Duodenal mucosa (tissue), 2 donors: ENCODE measurements at regions not wholly inside any gene's neighbourhood (a gene's known extent, or its start where the extent isn't known, plus 50 kb on each side); places are given as distances from the start of the nearest gene placed in this dataset.

Experiments
- H3K27ac ChIP-seq: one replicate; pipeline ENCODE4 v1.7.0; 2013; ENCODE audit warnings: low read depth, low read length
- H3K27me3 ChIP-seq, 2 donors: one replicate each; pipeline ENCODE4 v1.7.0; 2013; ENCODE audit warnings: low read length in 2 of 2, control low read depth in 1 of 2; ENCODE audit not compliant: insufficient read depth in 2 of 2, control insufficient read depth in 1 of 2
- H3K36me3 ChIP-seq, 2 donors: one replicate each; pipeline ENCODE4 v1.7.0; 2013; ENCODE audit warnings: low read length in 2 of 2, control low read depth in 1 of 2; ENCODE audit not compliant: insufficient read depth in 2 of 2, control insufficient read depth in 1 of 2
- H3K4me1 ChIP-seq, 2 donors: one replicate each; pipeline ENCODE4 v1.7.0; 2013; ENCODE audit warnings: low read length in 2 of 2, control low read depth in 1 of 2; ENCODE audit not compliant: insufficient read depth in 2 of 2, control insufficient read depth in 1 of 2
- H3K4me3 ChIP-seq, 2 donors: one replicate each; pipeline ENCODE4 v1.7.0; 2013; ENCODE audit warnings: low read length in 2 of 2, low read depth in 1 of 2
- H3K9ac ChIP-seq, 2 donors: one replicate each; pipeline ENCODE4 v1.7.0; 2013; ENCODE audit warnings: low read length in 2 of 2, low read depth in 1 of 2
- H3K9me3 ChIP-seq, 2 donors: one replicate each; pipeline ENCODE4 v1.7.0; 2013; ENCODE audit warnings: low read length in 2 of 2, control low read depth in 1 of 2; ENCODE audit not compliant: control insufficient read depth in 1 of 2

- no peaks in the 10 kb centered on the region for H3K36me3 ChIP-seq
- no peak overlapping the region for H3K27ac ChIP-seq
- H3K9me3 ChIP-seq = no peaks in the 10 kb centered on the region
- no peak overlapping the region for H3K4me3 ChIP-seq
- no peak overlapping the region for H3K9ac ChIP-seq
- H3K27me3 ChIP-seq = peaks cover 0 to 4% of the 10 kb centered on the region in 2 donors
- H3K4me1 ChIP-seq = no peaks in the 10 kb centered on the region
Observed at GRCh38 chr15:94040541-94041248, 190.7 kb upstream of the MCTP2 start.

GRCh38 chr15:94036156-94036555 lies 195.2 kb upstream of the MCTP2 start:
- Histone ChIP-seq H3K27ac (no peak overlapping the region), H3K27me3 (peaks cover 0 to 4% of the 10 kb centered on the region in 2 donors), H3K4me3 (no peak overlapping the region), H3K9ac (no peak overlapping the region), H3K9me3 (no peaks in the 10 kb centered on the region), H3K36me3 (no peaks in the 10 kb centered on the region), H3K4me1 (no peaks in the 10 kb centered on the region)

- Histone ChIP-seq H3K4me3 (no peak overlapping the region), H3K36me3 (no peaks in the 10 kb centered on the region), H3K27ac (no peak overlapping the region), H3K9ac (no peak overlapping the region), H3K9me3 (no peaks in the 10 kb centered on the region), H3K27me3 (peaks cover 0 to 4% of the 10 kb centered on the region in 2 donors), H3K4me1 (no peaks in the 10 kb centered on the region)
Observed at GRCh38 chr15:94033683-94034020, 197.7 kb upstream of the MCTP2 start.

GRCh38 chr15:94033014-94033682 lies 198.2 kb upstream of the MCTP2 start:
- no peaks in the 10 kb centered on the region for H3K36me3 ChIP-seq
- no peak overlapping the region for H3K27ac ChIP-seq
- no peaks in the 10 kb centered on the region for H3K4me1 ChIP-seq
- no peak overlapping the region for H3K4me3 ChIP-seq
- no peaks in the 10 kb centered on the region for H3K9me3 ChIP-seq
- peaks cover 0 to 4% of the 10 kb centered on the region in 2 donors for H3K27me3 ChIP-seq
- no peak overlapping the region for H3K9ac ChIP-seq

GRCh38 chr15:94032571-94032970 lies 198.8 kb upstream of the MCTP2 start:
- Histone ChIP-seq H3K9me3 (no peaks in the 10 kb centered on the region), H3K27me3 (peaks cover 0 to 4% of the 10 kb centered on the region in 2 donors), H3K9ac (no peak overlapping the region), H3K4me1 (no peaks in the 10 kb centered on the region), H3K36me3 (no peaks in the 10 kb centered on the region), H3K27ac (no peak overlapping the region), H3K4me3 (no peak overlapping the region)

DNA sequence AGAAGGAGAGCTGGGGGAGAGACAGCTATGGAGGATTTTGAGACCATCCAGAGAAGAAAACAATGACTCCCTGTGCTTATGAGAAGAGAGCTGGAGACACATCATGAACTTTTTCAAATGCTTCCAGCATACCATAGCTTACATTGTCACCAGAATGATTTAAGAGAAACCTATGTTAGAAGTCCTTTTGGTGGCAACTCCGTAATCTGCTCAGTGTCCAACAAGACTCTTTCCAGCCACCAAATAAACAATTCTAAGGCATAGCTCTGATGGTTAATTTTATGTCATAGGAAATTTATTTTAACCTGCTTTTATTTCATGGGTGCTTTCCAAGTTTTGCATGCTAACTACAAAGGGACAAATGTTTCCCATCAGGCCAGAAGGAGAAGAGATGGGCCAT lies 200.3 kb upstream of the MCTP2 start:
- H3K9ac ChIP-seq = no peak overlapping the region
- no peaks in the 10 kb centered on the region for H3K4me1 ChIP-seq
- no peak overlapping the region for H3K27ac ChIP-seq
- H3K4me3 ChIP-seq = no peak overlapping the region
- H3K36me3 ChIP-seq = no peaks in the 10 kb centered on the region
- peaks cover 0 to 4% of the 10 kb centered on the region in 2 donors for H3K27me3 ChIP-seq
- no peaks in the 10 kb centered on the region for H3K9me3 ChIP-seq

- Histone ChIP-seq H3K27me3 (no peaks in the 10 kb centered on the region), H3K4me3 (no peak overlapping the region), H3K9me3 (no peaks in the 10 kb centered on the region), H3K9ac (no peak overlapping the region), H3K4me1 (no peaks in the 10 kb centered on the region), H3K27ac (no peak overlapping the region), H3K36me3 (no peaks in the 10 kb centered on the region)
Observed at GRCh38 chr15:94029495-94029894, 201.9 kb upstream of the MCTP2 start.

GRCh38 chr15:94028809-94029208 lies 202.6 kb upstream of the MCTP2 start:
- Histone ChIP-seq H3K36me3 (no peaks in the 10 kb centered on the region), H3K27ac (no peak overlapping the region), H3K4me1 (no peaks in the 10 kb centered on the region), H3K9me3 (no peaks in the 10 kb centered on the region), H3K4me3 (no peak overlapping the region), H3K9ac (no peak overlapping the region), H3K27me3 (no peaks in the 10 kb centered on the region)

DNA sequence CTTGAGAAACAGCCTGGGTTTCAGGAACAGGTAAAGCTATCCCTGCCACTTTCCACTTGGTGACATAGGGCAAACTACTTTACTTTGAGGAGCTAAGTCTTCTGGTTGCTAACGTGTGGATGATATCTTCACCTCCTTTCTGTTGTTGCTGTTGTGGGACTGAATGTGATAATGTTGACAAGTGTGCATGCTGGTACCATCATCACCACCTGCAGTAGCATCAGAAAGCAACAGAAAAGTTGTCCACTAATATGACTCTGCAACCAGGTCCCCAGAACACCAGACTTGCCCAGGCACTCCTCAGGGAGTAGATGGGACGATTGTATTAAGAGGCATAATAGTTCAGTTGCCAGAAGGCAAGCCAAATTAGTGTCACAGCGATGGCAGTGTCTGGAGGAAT lies 203.2 kb upstream of the MCTP2 start:
- Histone ChIP-seq H3K9ac (no peak overlapping the region), H3K27me3 (no peaks in the 10 kb centered on the region), H3K4me3 (no peak overlapping the region), H3K36me3 (no peaks in the 10 kb centered on the region), H3K27ac (no peak overlapping the region), H3K4me1 (no peaks in the 10 kb centered on the region), H3K9me3 (no peaks in the 10 kb centered on the region)

DNA sequence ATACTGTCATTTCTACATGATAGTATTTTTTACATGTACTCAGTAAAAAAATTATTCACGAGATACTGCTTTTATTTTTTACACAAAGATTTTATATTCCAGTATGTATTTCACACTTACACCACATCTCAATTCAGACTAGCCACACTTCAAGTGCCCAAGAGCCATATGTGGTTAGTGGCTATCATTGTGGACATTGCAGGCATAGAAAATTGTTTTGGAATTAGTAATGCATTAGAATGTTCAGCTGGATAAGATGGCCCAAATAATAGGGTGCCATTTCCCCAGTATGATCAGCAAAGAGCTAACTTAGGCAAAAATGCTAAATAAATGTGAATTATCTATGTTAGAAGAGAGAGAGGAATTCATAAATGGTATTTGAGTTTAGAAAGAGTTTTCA lies 203.8 kb upstream of the MCTP2 start:
- Histone ChIP-seq H3K4me1 (no peaks in the 10 kb centered on the region), H3K9me3 (no peaks in the 10 kb centered on the region), H3K9ac (no peak overlapping the region), H3K36me3 (no peaks in the 10 kb centered on the region), H3K4me3 (no peak overlapping the region), H3K27ac (no peak overlapping the region), H3K27me3 (no peaks in the 10 kb centered on the region)
